Endothelial cell of umbilical vein (primary cell): ENCODE measurements at regions not wholly inside any gene's neighbourhood (a gene's known extent, or its start where the extent isn't known, plus 50 kb on each side); places are given as distances from the start of the nearest gene placed in this dataset.

Source experiments
- BruUV-seq: library from RNA; stranded (reverse); fragments of 400-500 nt; replicated peaks from 2 replicates; lab custom pipeline; 2021; lab: Mats Ljungman, UMichigan
- CTCF ChIA-PET: fragments of 300-600, 350-600 bp; sonication (Branson Sonifier 250); formaldehyde crosslinking; loops from one replicate; lab custom pipeline; 2021; ENCODE audit warnings: antibody characterized with exemption, inconsistent platforms; lab: Charles Lee
- POLR2A ChIA-PET: fragments of 300-600, 350-600 bp; sonication (Branson Sonifier 250); formaldehyde crosslinking; loops from one replicate; lab custom pipeline; 2021; ENCODE audit warnings: antibody characterized with exemption, inconsistent platforms; lab: Charles Lee
- DNase-seq: peaks from one replicate; pipeline ENCODE4 v3.0.0-alpha.2; 2011; ENCODE audit warnings: low read depth, low spot score
- FAIRE-seq: peaks from 2 replicates; lab custom pipeline; 2011; peaks lifted over from hg19 to GRCh38; lab: Jason Lieb, UNC
- H2AFZ ChIP-seq: 2 replicates; pipeline ENCODE4 v1.6.0; 2012; ENCODE audit warnings: low read depth, low read length, control low read depth, inconsistent platforms
- H3K27ac ChIP-seq: 2 replicates; pipeline ENCODE4 v1.5.1; 2011; ENCODE audit warnings: low read depth, mild to moderate bottlenecking, control low read depth, low read length, moderate library complexity; ENCODE audit not compliant: insufficient read depth
- H3K27me3 ChIP-seq, 2 experiments: 2 replicates each; pipeline versions ENCODE4 v1.6.0 to v1.6.1; 2011; ENCODE audit warnings: low read length in 2 of 2, mixed read lengths in 1 of 2; ENCODE audit not compliant: control insufficient read depth in 2 of 2, insufficient read depth in 2 of 2
- H3K36me3 ChIP-seq, 2 experiments: 2 replicates in 1 of 2; 3 replicates in 1 of 2; pipeline ENCODE4 v1.5.1; 2011; ENCODE audit warnings: low read length in 2 of 2, mild to moderate bottlenecking in 1 of 2, moderate library complexity in 1 of 2; ENCODE audit not compliant: control insufficient read depth in 2 of 2, insufficient read depth in 2 of 2; ENCODE audit errors: extremely low read depth in 1 of 2
- H3K4me1 ChIP-seq: 3 replicates; pipeline ENCODE4 v1.5.1; 2011; ENCODE audit warnings: mild to moderate bottlenecking, low read length; ENCODE audit not compliant: control insufficient read depth, insufficient read depth; ENCODE audit errors: extremely low read depth
- H3K4me2 ChIP-seq: 2 replicates; pipeline ENCODE4 v1.6.1; 2011; ENCODE audit warnings: low read length, control low read depth, mixed read lengths; ENCODE audit not compliant: insufficient read depth
- H3K4me3 ChIP-seq, 3 experiments: fragments of 200-600 bp in 1 of 3; sonication (generic), shearing (Covaris generic) in 1 of 3; replicated peaks in 1 of 3; 2 replicates each; pipeline ENCODE4 v1.5.1; 2011 to 2016; ENCODE audit warnings: control low read depth in 3 of 3, low read length in 3 of 3, mild to moderate bottlenecking in 2 of 3, inconsistent platforms in 1 of 3, low read depth in 1 of 3, moderate library complexity in 1 of 3; ENCODE audit not compliant: insufficient read depth in 1 of 3
- H3K79me2 ChIP-seq: 2 replicates; pipeline ENCODE4 v1.6.0; 2012; ENCODE audit warnings: low read length, inconsistent platforms; ENCODE audit not compliant: control insufficient read depth, insufficient read depth
- H3K9ac ChIP-seq: replicated peaks from 2 replicates; pipeline ENCODE3; 2011; ENCODE audit warnings: low read length, control low read depth; ENCODE audit not compliant: insufficient read depth; ENCODE audit errors: extremely low read depth
- H3K9me1 ChIP-seq: replicated peaks from 3 replicates; pipeline ENCODE4 v1.6.0; 2011; ENCODE audit warnings: mild to moderate bottlenecking, low read length; ENCODE audit not compliant: control insufficient read depth, insufficient read depth; ENCODE audit errors: extremely low read depth
- H3K9me3 ChIP-seq: replicated peaks from 2 replicates; pipeline ENCODE4 v1.5.1; 2012; ENCODE audit warnings: low read length, inconsistent platforms; ENCODE audit not compliant: control insufficient read depth, insufficient read depth
- H4K20me1 ChIP-seq: replicated peaks from 2 replicates; pipeline ENCODE3; 2011; ENCODE audit warnings: mild to moderate bottlenecking, low read length; ENCODE audit not compliant: control insufficient read depth, insufficient read depth; ENCODE audit errors: extremely low read depth
- EZH2 ChIP-seq: IDR thresholded peaks from 2 replicates; pipeline ENCODE4 v1.6.1; 2012; ENCODE audit warnings: borderline replicate concordance, low read depth, mild to moderate bottlenecking, moderate library complexity, low read length, inconsistent platforms; ENCODE audit not compliant: severe bottlenecking
- FOS ChIP-seq: IDR thresholded peaks from 2 replicates; pipeline ENCODE4 v1.6.1; 2011; ENCODE audit warnings: mild to moderate bottlenecking, low read length, moderate library complexity, borderline replicate concordance; ENCODE audit not compliant: insufficient read depth
- GATA2 ChIP-seq: IDR thresholded peaks from 2 replicates; pipeline ENCODE4 v1.7.0; 2011; ENCODE audit warnings: low read depth, mild to moderate bottlenecking, moderate library complexity, mixed read lengths, low read length; ENCODE audit not compliant: insufficient read length, insufficient read depth
- JUN ChIP-seq: IDR thresholded peaks from 2 replicates; pipeline ENCODE4 v1.6.1; 2011; ENCODE audit warnings: borderline replicate concordance, low read depth; ENCODE audit not compliant: insufficient read length, insufficient read depth
- MYC ChIP-seq: IDR thresholded peaks from one replicate; pipeline ENCODE4 v1.6.1; 2011; ENCODE audit warnings: mild to moderate bottlenecking, low read depth, low read length
- POLR2A ChIP-seq: IDR thresholded peaks from 2 replicates; pipeline ENCODE4 v1.6.1; 2012; ENCODE audit warnings: low read depth, mild to moderate bottlenecking, control low read depth, low read length
- POLR2AphosphoS5 ChIP-seq: IDR thresholded peaks from 2 replicates; pipeline ENCODE4 v1.6.1; 2012; ENCODE audit warnings: low read depth, mild to moderate bottlenecking, control low read depth, low read length, moderate library complexity; ENCODE audit not compliant: insufficient read depth
- dilution Hi-C: fragments of 300-500 bp; cut with MboI; formaldehyde crosslinking; loops from one replicate; pipeline ENCODE4 v1.15.0; 2019; ENCODE audit warnings: low sequenced_read_pairs; ENCODE audit not compliant: extremely low pct_ligation_motif_present
- intact Hi-C: fragments of 100-400 bp; cut with micrococcal nuclease; formaldehyde crosslinking; loops from one replicate; pipeline ENCODE4 v1.10.0; 2022
- TF ChIP-seq, protein P1 (sequence below): IDR thresholded peaks from 2 replicates; pipeline ENCODE4 v1.6.1; 2011; ENCODE audit not compliant: insufficient read depth, insufficient read length
- TF ChIP-seq, protein P2 (sequence below), 2 donors: IDR thresholded peaks; 1 replicate in 1 of 2; 2 replicates in 1 of 2; pipeline ENCODE4 v1.5.1; 2011; ENCODE audit warnings: low read length in 2 of 2, mild to moderate bottlenecking in 2 of 2, moderate library complexity in 2 of 2, control low read depth in 1 of 2, inconsistent platforms in 1 of 2, low read depth in 1 of 2; ENCODE audit not compliant: insufficient read depth in 1 of 2; ENCODE audit errors: extremely low read depth in 1 of 2

DNA sequence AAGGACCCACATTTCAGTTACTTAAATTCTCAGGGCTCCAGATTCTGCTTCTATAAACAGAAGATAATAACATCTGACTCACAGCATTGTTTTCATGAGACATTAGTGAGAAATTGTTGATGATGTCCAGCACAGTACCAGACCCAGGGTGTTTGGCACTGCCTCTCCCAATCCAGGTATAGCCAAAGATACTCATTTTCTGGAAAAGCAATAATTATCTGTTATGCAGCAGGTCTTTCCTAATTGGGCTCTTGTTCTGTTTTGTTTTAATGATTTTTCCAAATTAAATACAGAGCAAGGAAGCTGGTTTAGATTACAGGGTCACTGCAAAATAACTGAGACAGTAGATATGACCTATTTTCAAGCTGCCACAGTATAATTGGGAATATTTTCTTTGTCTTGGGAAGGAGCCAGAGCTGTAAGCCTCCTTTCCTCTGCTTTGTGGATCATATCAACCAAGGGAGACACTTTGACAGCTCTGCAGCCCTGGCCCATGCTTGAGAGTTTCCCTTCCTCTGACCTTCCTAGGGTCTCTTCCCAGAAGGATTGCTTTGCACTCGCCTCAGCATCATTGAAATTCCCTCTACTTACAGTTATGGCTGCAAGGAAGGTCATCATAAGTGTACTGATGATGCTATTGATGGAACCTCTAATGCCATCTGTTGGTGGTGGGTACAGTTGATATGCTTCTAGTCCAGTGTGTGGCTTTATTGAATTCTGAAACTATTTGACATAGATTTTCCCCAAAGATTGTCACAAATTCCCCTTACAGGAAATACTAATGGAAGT, 522.4 kb upstream of the ADAMTS9 start:
- dilution Hi-C loops: no loop called here
- peak; percentile 9 for DNase-seq

DNA sequence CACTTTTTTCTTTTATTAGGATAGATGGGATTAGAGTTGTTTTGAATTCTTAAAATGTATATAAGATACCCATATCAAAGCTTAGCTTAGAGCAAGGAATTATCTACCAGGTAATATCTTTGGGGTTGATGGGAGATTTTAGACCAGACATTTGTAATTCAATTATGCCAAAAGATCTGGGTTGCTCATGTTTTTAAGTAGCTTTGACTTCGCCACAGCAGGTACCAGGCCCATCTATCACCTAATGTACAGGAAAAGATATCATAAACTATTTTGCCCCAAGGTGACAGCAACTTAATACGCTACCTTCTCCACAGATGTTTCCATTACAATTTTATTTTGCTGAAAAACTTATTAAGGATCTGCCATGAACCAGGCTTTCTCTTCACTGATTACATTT, 514.6 kb upstream of the ADAMTS9 start:
- dilution Hi-C loops: no loop called here
- H3K27me3 ChIP-seq: peaks cover 5 to 7% of the 10 kb centered on the region in 2 experiments
- H3K4me2 ChIP-seq: no peak overlapping the region
- ChIA-PET CTCF (interaction anchor here (1.0 to 1.2 kb wide), 2 partner anchors 24 to 669 kb away, joined by 3 read pairs; no protein-coding TSS in a partner anchor), POLR2A (no interaction called here)
- H3K36me3 ChIP-seq: no peaks in the 10 kb centered on the region
- H3K27ac ChIP-seq: no peak overlapping the region
- H3K9ac ChIP-seq: no peak overlapping the region
- H2AFZ ChIP-seq: no peak overlapping the region
- no peaks in the 10 kb centered on the region for H4K20me1 ChIP-seq
- intact Hi-C loops: no loop called here
- H3K9me1 ChIP-seq: no peaks in the 10 kb centered on the region
- TF ChIP-seq GATA2: no peak
- TF ChIP-seq FOS: no peak
- TF ChIP-seq EZH2: no peak
- TF ChIP-seq, protein P1, sequence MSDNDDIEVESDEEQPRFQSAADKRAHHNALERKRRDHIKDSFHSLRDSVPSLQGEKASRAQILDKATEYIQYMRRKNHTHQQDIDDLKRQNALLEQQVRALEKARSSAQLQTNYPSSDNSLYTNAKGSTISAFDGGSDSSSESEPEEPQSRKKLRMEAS: no peak
- TF ChIP-seq, protein P2, sequence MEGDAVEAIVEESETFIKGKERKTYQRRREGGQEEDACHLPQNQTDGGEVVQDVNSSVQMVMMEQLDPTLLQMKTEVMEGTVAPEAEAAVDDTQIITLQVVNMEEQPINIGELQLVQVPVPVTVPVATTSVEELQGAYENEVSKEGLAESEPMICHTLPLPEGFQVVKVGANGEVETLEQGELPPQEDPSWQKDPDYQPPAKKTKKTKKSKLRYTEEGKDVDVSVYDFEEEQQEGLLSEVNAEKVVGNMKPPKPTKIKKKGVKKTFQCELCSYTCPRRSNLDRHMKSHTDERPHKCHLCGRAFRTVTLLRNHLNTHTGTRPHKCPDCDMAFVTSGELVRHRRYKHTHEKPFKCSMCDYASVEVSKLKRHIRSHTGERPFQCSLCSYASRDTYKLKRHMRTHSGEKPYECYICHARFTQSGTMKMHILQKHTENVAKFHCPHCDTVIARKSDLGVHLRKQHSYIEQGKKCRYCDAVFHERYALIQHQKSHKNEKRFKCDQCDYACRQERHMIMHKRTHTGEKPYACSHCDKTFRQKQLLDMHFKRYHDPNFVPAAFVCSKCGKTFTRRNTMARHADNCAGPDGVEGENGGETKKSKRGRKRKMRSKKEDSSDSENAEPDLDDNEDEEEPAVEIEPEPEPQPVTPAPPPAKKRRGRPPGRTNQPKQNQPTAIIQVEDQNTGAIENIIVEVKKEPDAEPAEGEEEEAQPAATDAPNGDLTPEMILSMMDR (IDR thresholded peaks at IDR 0.05; ENCODE audit: extremely low read depth in 1 of 2, insufficient read depth in 1 of 2, low read depth in 1 of 2, low read length in 2 of 2): no peak
- no peak for TF ChIP-seq POLR2AphosphoS5
- TF ChIP-seq POLR2A: no peak
- TF ChIP-seq MYC: no peak
- no peak for TF ChIP-seq JUN
- H3K9me3 ChIP-seq: no peaks in the 10 kb centered on the region
- BruUV-seq: no TSS peak
- no peak overlapping the region for H3K4me3 ChIP-seq
- no peaks in the 10 kb centered on the region for H3K4me1 ChIP-seq
- DNase-seq (no peak), FAIRE-seq (no peak)
- H3K79me2 ChIP-seq: no peaks in the 10 kb centered on the region

More for the DNA sequence above, 522.4 kb upstream of the ADAMTS9 start:
- Histone ChIP-seq H3K9me3 (no peaks in the 10 kb centered on the region), H3K4me2 (no peak overlapping the region), H3K27me3 (peaks cover 0 to 6% of the 10 kb centered on the region in 2 experiments), H2AFZ (no peak overlapping the region), H3K4me1 (no peaks in the 10 kb centered on the region), H3K27ac (no peak overlapping the region), H3K9me1 (no peaks in the 10 kb centered on the region), H3K9ac (no peak overlapping the region), H3K36me3 (no peaks in the 10 kb centered on the region), H4K20me1 (no peaks in the 10 kb centered on the region), H3K79me2 (no peaks in the 10 kb centered on the region), H3K4me3 (no peak overlapping the region)
- no TSS peak for BruUV-seq
- ChIA-PET CTCF (interaction anchor here (0.8 kb wide), 1 partner anchor 62 kb away, joined by 3 read pairs; no protein-coding TSS in a partner anchor), POLR2A (no interaction called here)
- TF ChIP-seq, protein P2 (IDR thresholded peaks at IDR 0.05; ENCODE audit: extremely low read depth in 1 of 2, insufficient read depth in 1 of 2, low read depth in 1 of 2, low read length in 2 of 2): no peak
- no peak for FAIRE-seq
- intact Hi-C loops: no loop called here
